ENCODE measurements at regions not wholly inside any gene's neighbourhood (a gene's known extent, or its start where the extent isn't known, plus 50 kb on each side); places are given as distances from the start of the nearest gene placed in this dataset.
"Not testable (repeated sequence)": the region's sequence is repeated elsewhere in the genome, so short reads cannot be mapped to it uniquely, and the experiment has no call there.

DNA sequence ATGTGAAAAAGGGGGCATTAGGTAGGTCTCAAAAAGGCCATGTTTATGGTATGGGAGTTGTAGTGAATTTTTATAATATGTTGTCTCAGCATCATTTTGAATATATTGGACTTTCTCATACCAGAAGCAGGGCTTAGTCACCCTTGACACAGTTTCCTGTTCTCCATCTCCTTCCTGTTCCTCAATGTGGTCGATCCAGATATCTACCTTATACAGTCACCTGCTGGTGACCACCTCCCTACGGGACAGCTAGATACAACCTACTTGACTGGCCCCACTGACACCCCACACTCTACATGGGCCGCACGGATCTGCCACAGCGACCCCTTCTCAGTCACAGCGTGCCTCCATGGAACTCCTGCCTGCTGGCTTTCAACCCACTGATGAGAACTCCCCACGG lies 193.5 kb upstream of the ATP6AP2 start:
- TF ChIP-seq POLR2A (IDR thresholded peaks at IDR 0.05), result not testable (repeated sequence)
- TF ChIP-seq, protein P1, sequence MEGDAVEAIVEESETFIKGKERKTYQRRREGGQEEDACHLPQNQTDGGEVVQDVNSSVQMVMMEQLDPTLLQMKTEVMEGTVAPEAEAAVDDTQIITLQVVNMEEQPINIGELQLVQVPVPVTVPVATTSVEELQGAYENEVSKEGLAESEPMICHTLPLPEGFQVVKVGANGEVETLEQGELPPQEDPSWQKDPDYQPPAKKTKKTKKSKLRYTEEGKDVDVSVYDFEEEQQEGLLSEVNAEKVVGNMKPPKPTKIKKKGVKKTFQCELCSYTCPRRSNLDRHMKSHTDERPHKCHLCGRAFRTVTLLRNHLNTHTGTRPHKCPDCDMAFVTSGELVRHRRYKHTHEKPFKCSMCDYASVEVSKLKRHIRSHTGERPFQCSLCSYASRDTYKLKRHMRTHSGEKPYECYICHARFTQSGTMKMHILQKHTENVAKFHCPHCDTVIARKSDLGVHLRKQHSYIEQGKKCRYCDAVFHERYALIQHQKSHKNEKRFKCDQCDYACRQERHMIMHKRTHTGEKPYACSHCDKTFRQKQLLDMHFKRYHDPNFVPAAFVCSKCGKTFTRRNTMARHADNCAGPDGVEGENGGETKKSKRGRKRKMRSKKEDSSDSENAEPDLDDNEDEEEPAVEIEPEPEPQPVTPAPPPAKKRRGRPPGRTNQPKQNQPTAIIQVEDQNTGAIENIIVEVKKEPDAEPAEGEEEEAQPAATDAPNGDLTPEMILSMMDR (IDR thresholded peaks at IDR 0.05), result not testable (repeated sequence)

All from uterus (tissue), 2 donors.